WTC11 (cell line): ENCODE measurements at regions not wholly inside any gene's neighbourhood (a gene's known extent, or its start where the extent isn't known, plus 50 kb on each side); places are given as distances from the start of the nearest gene placed in this dataset.

Source experiments
- ATAC-seq: fragments of 200-7000 bp; cut with Tn5 transposase; 2 replicates; pipeline ENCODE4 v1.10.0; 2021; ENCODE audit warnings: mild to moderate bottlenecking, moderate library complexity
- CTCF ChIA-PET: fragments of 300-600 bp; sonication (Branson Sonifier 250); formaldehyde crosslinking; loops from one replicate; lab custom pipeline; 2021; ENCODE audit warnings: antibody characterized with exemption; lab: Charles Lee
- POLR2A ChIA-PET: fragments of 350-600 bp; sonication (Branson Sonifier 250); formaldehyde crosslinking; loops from one replicate; lab custom pipeline; 2021; ENCODE audit warnings: antibody characterized with exemption; lab: Charles Lee
- DNase-seq: peaks from one replicate; pipeline ENCODE4 v3.0.0; 2021; ENCODE audit warnings: low spot score
- H3K27ac Mint-ChIP-seq: 2 replicates; pipeline ENCODE4 v1.8.0; 2021; ENCODE audit warnings: mixed read lengths
- H3K27me3 Mint-ChIP-seq: 2 replicates; pipeline ENCODE4 v1.8.0; 2021; ENCODE audit warnings: low read depth, mild to moderate bottlenecking, moderate library complexity, mixed read lengths
- H3K36me3 Mint-ChIP-seq: 2 replicates; pipeline ENCODE4 v1.8.0; 2021; ENCODE audit warnings: mixed read lengths
- H3K4me1 Mint-ChIP-seq: 2 replicates; pipeline ENCODE4 v1.8.0; 2022; ENCODE audit warnings: mixed read lengths
- H3K4me3 Mint-ChIP-seq: 2 replicates; pipeline ENCODE4 v1.8.0; 2021; ENCODE audit warnings: mild to moderate bottlenecking, moderate library complexity, mixed read lengths
- H3K9me3 Mint-ChIP-seq: 2 replicates; pipeline ENCODE4 v1.8.0; 2021; ENCODE audit warnings: mixed read lengths
- AFF4 ChIP-seq: sonication (generic); formaldehyde crosslinking; IDR thresholded peaks from 2 replicates; pipeline ENCODE4 v1.8.1; 2023; ENCODE audit warnings: mild to moderate bottlenecking, missing genetic modification reagents, borderline replicate concordance
- ARID4B ChIP-seq: sonication (generic); formaldehyde crosslinking; IDR thresholded peaks from 2 replicates; pipeline ENCODE4 v1.8.0; 2023; ENCODE audit warnings: missing genetic modification reagents, mild to moderate bottlenecking, borderline replicate concordance
- ATF2 ChIP-seq: sonication (generic); formaldehyde crosslinking; IDR thresholded peaks from 2 replicates; pipeline ENCODE4 v1.8.1; 2022; ENCODE audit warnings: low read depth, missing genetic modification reagents, borderline replicate concordance
- CREB1 ChIP-seq: sonication (generic); formaldehyde crosslinking; IDR thresholded peaks from 2 replicates; pipeline ENCODE4 v1.8.0; 2023; ENCODE audit warnings: mild to moderate bottlenecking, missing genetic modification reagents
- CTCF ChIP-seq: fragments of 200-600 bp; IDR thresholded peaks from 2 replicates; pipeline ENCODE4 v1.8.0; 2022; ENCODE audit warnings: antibody characterized with exemption
- E2F1 ChIP-seq: sonication (generic); formaldehyde crosslinking; IDR thresholded peaks from 2 replicates; pipeline ENCODE4 v1.8.0; 2022; ENCODE audit warnings: mild to moderate bottlenecking, missing genetic modification reagents
- FOXK1 ChIP-seq: sonication (generic); formaldehyde crosslinking; IDR thresholded peaks from 2 replicates; pipeline ENCODE4 v1.8.0; 2022; ENCODE audit warnings: mild to moderate bottlenecking, moderate library complexity, missing genetic modification reagents
- GRHL2 ChIP-seq: fragments of 250-450 bp; sonication (Bioruptor Pico); IDR thresholded peaks from 2 replicates; pipeline ENCODE4 v1.8.0; 2022; ENCODE audit warnings: mild to moderate bottlenecking, moderate library complexity; ENCODE audit not compliant: insufficient replicate concordance, severe bottlenecking
- MAX ChIP-seq: sonication (generic); formaldehyde crosslinking; IDR thresholded peaks from 2 replicates; pipeline ENCODE4 v1.8.0; 2022; ENCODE audit warnings: mild to moderate bottlenecking, missing genetic modification reagents
- NFATC4 ChIP-seq: fragments of 250-450 bp; sonication (Bioruptor Pico); IDR thresholded peaks from 2 replicates; pipeline ENCODE4 v1.9.0; 2021; ENCODE audit warnings: mild to moderate bottlenecking
- NR1H2 ChIP-seq: sonication (generic); formaldehyde crosslinking; IDR thresholded peaks from 2 replicates; pipeline ENCODE4 v1.9.0; 2021; ENCODE audit warnings: mild to moderate bottlenecking, moderate library complexity, missing genetic modification reagents
- PREB ChIP-seq: sonication (generic); formaldehyde crosslinking; IDR thresholded peaks from 2 replicates; pipeline ENCODE4 v1.8.1; 2022; ENCODE audit warnings: mild to moderate bottlenecking, missing genetic modification reagents, moderate library complexity, borderline replicate concordance
- RELA ChIP-seq: sonication (generic); formaldehyde crosslinking; IDR thresholded peaks from 2 replicates; pipeline ENCODE4 v1.8.1; 2022; ENCODE audit warnings: missing genetic modification reagents, mild to moderate bottlenecking, borderline replicate concordance
- RORB ChIP-seq: fragments of 250-450 bp; sonication (Bioruptor Pico); IDR thresholded peaks from 2 replicates; pipeline ENCODE4 v1.9.0; 2021; ENCODE audit warnings: mild to moderate bottlenecking
- SOX15 ChIP-seq: fragments of 250-450 bp; sonication (Bioruptor Pico); IDR thresholded peaks from 2 replicates; pipeline ENCODE4 v1.9.0; 2021; ENCODE audit warnings: mild to moderate bottlenecking
- TEAD4 ChIP-seq: sonication (generic); formaldehyde crosslinking; IDR thresholded peaks from 2 replicates; pipeline ENCODE4 v1.8.0; 2022; ENCODE audit warnings: mild to moderate bottlenecking, missing genetic modification reagents
- ZBTB21 ChIP-seq: sonication (generic); formaldehyde crosslinking; IDR thresholded peaks from 2 replicates; pipeline ENCODE4 v1.8.1; 2023; ENCODE audit warnings: mild to moderate bottlenecking, missing genetic modification reagents, borderline replicate concordance
- ZNF263 ChIP-seq: sonication (generic); formaldehyde crosslinking; IDR thresholded peaks from 2 replicates; pipeline ENCODE4 v1.8.1; 2022; ENCODE audit warnings: low read depth, mild to moderate bottlenecking, moderate library complexity, missing genetic modification reagents
- ZNF423 ChIP-seq: fragments of 250-450 bp; sonication (Bioruptor Pico); IDR thresholded peaks from 2 replicates; pipeline ENCODE4 v2.1.2; 2022; ENCODE audit warnings: mild to moderate bottlenecking, moderate library complexity

GRCh38 chr4:132063829-132064228 is 1085.3 kb upstream of the PCDH10 start (continued):
- TF ChIP-seq E2F1 (no peak), RELA (no peak)

- no peak for ATAC-seq
- no peaks in the 10 kb centered on the region; the same call in 1 of the 2 replicates for H3K4me1 Mint-ChIP-seq
- H3K9me3 Mint-ChIP-seq: peaks cover 24% of the 10 kb centered on the region
- no peak for DNase-seq
- ChIA-PET POLR2A (no interaction called here), CTCF (no interaction called here)
- TF ChIP-seq ATF2 (CRISPR knock-in tag): no peak
- TF ChIP-seq MAX (CRISPR knock-in tag): no peak
- TF ChIP-seq NR1H2: no peak
- TF ChIP-seq CTCF: no peak
- no peak for TF ChIP-seq SOX15 (CRISPR knock-in tag)
- TF ChIP-seq PREB (CRISPR knock-in tag): no peak
- TF ChIP-seq TEAD4 (CRISPR knock-in tag): no peak
- no peak for TF ChIP-seq AFF4 (CRISPR knock-in tag)
- no peak for TF ChIP-seq NFATC4 (CRISPR knock-in tag)
- no peak for TF ChIP-seq ZNF263 (CRISPR knock-in tag)
- no peak for TF ChIP-seq FOXK1 (CRISPR knock-in tag)
- H3K36me3 Mint-ChIP-seq: peaks cover 29% of the 10 kb centered on the region
- no peak overlapping the region for H3K4me3 Mint-ChIP-seq
- no peaks in the 10 kb centered on the region for H3K27me3 Mint-ChIP-seq
- no peak overlapping the region for H3K27ac Mint-ChIP-seq
Observed at GRCh38 chr4:132065940-132066495, 1083.1 kb upstream of the PCDH10 start.

- H3K36me3 Mint-ChIP-seq: no peaks in the 10 kb centered on the region
- no peak overlapping the region for H3K27ac Mint-ChIP-seq
- peaks cover 13% of the 10 kb centered on the region for H3K4me1 Mint-ChIP-seq
- no peaks in the 10 kb centered on the region for H3K27me3 Mint-ChIP-seq
- no peak overlapping the region for H3K4me3 Mint-ChIP-seq
- ChIA-PET CTCF (no interaction called here), POLR2A (no interaction called here)
- H3K9me3 Mint-ChIP-seq: no peaks in the 10 kb centered on the region
- ATAC-seq: no peak
- no peak for DNase-seq
- TF ChIP-seq RORB (CRISPR knock-in tag) (no peak), ZBTB21 (CRISPR knock-in tag) (no peak), ARID4B (CRISPR knock-in tag) (no peak), CREB1 (no peak), ZNF423 (CRISPR knock-in tag) (no peak), GRHL2 (CRISPR knock-in tag) (no peak)
Observed at GRCh38 chr4:132071815-132072214, 1077.3 kb upstream of the PCDH10 start.
